ENCODE measurements at regions not wholly inside any gene's neighbourhood (a gene's known extent, or its start where the extent isn't known, plus 50 kb on each side); places are given as distances from the start of the nearest gene placed in this dataset.

DNA sequence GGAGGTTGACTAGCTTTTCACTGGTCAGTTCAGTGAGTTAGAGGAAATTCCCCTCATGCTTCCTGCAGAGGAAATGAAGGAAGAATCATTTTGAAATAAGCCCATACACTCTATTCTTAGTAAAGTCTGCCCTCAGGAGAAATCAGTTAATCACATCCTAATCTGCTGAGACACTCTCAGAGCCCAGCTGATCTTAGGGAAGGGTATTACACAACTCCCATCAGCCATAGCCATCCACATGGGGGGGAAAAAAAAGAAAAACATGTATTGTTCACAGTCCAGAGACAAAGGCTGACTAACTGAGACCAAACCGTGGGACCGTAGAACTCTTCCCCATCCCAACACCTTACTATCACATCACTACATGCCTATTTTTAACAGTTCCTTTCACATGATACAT lies 722.3 kb downstream of the CDH8 start:
- no peak for DNase-seq

- no peak for DNase-seq
Measured at GRCh38 chr16:61309386-61309785, 726.9 kb downstream of the CDH8 start.

- DNase-seq = no peak
Measured at GRCh38 chr16:61306204-61306603, 730.0 kb downstream of the CDH8 start.

DNA sequence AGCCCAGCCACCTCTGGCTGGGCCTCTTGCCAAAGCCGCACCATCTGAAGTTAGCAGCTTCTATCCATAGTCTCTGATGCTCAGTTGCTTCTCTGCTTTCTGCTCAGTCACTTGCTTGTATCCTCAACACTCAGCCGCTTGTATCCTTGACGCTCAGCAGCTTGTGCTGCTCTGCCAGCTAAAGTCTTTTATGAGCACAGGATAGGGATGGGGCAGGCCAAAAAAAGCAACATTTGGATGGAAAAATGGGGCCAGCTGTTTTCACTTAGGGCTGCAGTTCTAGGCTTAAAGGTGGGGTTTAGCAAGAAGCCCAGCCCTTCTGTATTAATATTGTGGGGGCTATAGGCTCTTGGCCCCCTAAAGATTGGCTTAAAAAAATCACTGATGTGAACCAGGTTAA lies 739.4 kb downstream of the CDH8 start:
- no peak for DNase-seq

- no peak for DNase-seq
Measured at GRCh38 chr16:61296305-61296704, 739.9 kb downstream of the CDH8 start.

DNA sequence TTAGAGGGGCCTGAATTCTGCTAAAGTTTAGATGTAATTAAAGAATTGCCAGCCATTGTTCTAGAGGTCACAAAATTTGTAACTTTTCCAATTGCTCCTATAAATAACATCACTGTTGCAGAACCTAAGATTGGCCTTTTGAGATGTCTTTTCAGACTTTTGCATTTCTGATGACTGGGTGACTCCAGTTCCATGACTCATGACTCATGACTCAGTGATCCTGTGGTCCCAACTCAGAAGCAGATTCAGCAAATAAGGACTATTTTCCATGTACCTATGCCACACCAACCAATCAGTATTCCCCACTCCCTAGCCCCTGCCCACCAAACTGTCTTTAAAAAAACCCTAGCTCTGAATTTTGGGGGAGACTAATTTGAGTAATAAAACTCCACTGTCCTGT lies 740.9 kb downstream of the CDH8 start:
- no peak for DNase-seq

DNA sequence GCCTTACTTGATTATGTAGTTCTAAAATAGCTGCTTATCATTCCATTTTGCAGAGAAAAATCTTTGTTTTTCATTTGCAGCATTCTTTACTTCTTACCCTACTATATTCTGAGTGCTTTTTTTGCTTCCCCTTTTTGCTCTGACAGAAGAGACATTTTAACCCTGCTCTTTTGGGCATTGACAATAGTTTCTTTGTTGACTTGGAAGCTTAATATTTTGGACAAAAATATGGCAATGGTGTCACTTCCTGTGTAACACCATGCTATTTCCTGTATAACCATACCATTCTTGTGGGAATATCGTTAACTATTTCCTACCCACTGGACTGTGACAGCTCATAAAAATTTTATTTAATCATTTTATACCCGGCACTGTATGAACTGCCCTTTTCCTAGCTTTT lies 747.1 kb downstream of the CDH8 start:
- no peak for DNase-seq

- DNase-seq = no peak
Measured at GRCh38 chr16:61277849-61278248, 758.4 kb downstream of the CDH8 start.

GRCh38 chr16:61274211-61274610 lies 762.0 kb downstream of the CDH8 start:
- DNase-seq = no peak

GRCh38 chr16:61270726-61271125 lies 765.5 kb downstream of the CDH8 start:
- no peak for DNase-seq

DNA sequence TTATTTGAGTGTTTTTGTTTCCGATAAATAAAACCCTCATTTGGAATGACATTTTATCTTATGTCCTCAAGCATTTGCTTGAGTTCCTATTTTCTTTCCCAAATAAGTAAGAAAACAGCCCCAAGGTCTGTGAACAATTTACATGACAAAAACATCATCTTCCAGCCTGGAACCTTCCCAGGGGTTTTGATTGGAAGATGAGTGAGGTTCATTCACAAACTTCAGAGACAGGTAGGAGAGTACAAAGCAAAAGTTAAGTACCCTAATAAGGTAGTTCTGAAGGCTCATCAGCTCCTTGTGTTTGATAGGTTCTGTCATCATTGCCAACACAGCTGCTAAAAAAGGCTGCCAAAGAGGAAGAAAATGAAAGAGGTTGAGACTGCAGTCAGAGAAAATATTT lies 772.8 kb downstream of the CDH8 start:
- no peak for DNase-seq

DNA sequence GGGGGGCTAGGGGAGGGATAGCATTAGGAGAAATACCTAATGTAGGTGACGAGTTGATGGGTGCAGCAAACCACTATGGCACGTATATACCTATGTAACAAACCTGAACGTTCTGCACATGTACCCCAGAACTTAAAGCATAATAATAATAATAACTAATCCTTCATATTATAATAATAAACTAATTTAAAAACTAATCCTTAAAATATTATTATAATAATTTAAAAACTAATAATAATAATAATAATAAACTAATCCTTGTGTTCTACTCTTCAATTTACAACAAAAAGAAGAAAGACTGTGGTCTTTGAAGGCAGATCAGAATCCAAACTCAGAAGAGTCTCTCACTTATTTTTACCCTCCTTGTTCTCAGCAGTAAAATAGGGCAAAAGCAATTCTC lies 774.9 kb downstream of the CDH8 start:
- DNase-seq = no peak

GRCh38 chr16:61246592-61246991 lies 789.6 kb downstream of the CDH8 start:
- no peak for DNase-seq

DNA sequence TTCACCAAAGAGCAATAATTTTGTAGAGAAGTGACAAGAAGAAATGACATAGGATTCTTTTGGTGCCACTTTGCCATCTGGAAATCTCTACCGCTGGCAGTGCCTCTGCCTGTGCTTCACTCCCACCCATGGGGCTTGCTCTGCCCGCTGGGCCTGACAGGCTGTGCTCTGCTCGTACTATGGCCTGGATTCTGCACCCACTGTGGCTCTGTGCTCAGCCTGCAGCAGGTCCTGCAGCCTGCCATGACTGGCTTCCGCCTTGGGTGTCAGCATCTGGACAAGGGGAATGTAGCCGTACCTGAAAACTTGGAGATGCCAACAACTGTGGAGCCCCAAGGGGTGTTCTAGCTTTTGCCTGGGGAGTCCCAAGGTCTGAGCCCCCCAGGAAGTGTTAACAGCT lies 792.3 kb downstream of the CDH8 start:
- no peak for DNase-seq

DNA sequence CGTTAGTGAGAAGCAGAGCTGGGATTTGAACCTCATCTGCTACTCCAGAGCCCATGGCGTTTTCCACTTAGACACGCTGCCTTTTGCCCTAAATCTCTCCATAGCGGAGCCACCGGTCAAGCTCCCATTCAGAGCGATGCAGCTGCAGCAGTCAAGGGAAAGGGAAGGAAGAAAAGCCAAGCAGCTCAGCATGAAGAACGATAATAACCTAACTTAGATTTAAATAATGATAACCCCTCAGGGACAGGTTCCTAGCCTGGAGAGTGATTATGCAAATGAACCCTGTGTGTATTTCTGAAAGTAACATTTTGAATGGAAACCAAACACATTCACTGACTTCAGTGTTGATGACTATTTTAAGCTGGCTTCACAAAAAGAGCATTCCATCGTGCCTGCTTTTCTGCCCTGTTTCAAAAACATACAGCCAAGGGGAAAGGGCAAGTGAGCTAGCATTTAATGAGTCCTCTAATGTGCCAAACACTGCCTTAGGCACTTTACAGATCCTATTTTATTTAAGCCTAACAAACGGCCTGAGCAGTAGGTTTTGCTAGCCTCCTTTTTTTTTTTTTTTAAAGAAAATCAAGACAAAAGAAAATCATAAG lies 798.3 kb downstream of the CDH8 start:
- DNase-seq = no peak

DNA sequence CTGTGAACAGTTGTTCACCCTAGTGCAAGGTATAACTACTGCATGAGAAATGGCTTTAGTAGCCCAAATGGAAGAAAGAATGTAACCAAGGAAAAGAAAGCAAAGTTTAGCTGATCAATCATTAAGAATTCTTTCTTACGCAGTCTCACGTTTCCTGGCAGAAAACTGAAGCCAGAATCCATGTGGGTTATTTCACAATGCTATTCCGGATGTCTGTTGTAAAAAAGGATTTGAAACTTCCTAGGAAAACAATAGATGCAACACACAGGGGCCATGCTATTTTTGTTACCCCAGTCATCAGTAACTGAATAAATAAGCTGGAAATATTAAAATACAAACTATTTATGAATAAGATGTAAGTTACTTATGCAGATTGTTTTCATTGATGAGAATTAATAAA lies 802.5 kb downstream of the CDH8 start:
- DNase-seq = no peak

DNA sequence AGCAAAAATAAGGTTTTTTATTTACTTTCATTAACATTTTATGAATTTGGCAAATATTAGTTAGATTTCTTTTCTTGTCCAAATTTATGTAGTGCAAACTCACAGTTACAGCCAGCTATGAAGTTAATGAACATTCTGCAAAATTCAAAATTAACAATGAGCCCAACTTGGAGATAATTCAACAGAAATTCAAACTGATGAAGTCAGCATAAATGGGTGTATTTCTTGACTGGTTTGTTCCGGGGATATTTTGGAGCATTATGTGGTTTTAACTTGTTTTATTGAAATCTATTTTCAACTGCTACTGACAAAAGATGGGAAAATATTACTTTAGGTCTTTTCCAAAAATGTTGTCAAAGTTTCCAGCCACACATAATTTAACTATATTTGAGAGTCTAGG lies 807.9 kb downstream of the CDH8 start:
- DNase-seq = no peak

- no peak for DNase-seq
Measured at GRCh38 chr16:61215605-61216004, 820.6 kb downstream of the CDH8 start.

DNA sequence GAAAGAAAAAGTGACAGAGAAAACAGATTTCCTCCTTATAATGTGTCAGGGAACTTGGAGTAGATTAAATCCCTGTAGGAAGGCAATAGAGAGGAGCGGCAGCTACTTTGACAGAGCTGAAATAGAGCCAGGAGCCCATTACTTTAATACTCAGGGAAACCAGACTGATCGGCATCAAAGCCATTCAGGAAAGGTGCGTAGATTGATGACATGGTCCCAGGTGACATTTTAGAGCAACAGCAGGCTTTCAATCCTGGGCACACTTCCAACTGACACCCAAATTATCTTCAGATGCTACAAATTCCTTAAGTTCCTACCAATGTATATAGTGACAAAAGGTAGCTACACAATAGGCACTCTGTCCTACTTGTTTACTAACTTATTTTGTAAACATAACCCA lies 821.5 kb downstream of the CDH8 start:
- DNase-seq = no peak

DNA sequence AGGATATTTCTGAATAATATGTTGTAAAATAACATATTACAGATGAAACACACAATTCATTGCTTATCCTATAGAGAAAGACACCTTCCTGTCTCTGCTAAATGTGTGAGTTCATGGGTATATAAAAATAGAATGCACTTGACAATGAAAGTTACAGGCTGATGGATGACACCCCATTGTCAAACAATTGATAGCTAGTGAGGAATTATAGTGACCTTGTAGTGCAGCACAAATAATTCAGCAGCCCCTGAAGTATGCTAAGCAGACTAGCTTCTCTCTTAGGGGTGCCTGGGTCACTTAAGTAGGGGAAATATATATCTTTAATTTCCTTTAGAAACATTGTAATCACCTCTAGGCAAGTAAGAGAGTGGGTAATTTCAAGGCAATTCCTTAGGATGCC lies 826.2 kb downstream of the CDH8 start:
- no peak for DNase-seq

- no peak for DNase-seq
Measured at GRCh38 chr16:61195006-61195405, 841.2 kb downstream of the CDH8 start.

GRCh38 chr16:61194573-61194972 lies 841.7 kb downstream of the CDH8 start:
- DNase-seq = no peak

- no peak for DNase-seq
Measured at GRCh38 chr16:61182391-61182790, 853.8 kb downstream of the CDH8 start.

DNA sequence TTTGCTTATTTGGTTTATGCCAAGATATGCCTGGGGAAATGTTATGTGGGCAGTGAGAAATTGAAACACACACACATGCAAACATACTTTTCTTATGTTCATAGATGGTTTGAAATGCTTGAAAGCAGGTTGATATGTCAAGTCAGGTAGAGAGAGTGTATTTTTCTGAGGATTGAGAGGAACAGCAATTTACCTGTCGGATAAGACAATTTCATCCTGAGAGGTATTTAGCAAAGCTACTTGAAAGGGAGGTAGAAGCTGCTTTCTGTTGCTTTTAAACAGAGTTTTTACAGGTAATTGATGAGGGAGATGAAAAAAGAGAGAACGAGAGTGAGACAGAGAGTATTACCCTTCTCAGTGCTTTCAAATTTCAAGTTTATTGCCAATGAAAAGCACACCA lies 854.3 kb downstream of the CDH8 start:
- no peak for DNase-seq

DNA sequence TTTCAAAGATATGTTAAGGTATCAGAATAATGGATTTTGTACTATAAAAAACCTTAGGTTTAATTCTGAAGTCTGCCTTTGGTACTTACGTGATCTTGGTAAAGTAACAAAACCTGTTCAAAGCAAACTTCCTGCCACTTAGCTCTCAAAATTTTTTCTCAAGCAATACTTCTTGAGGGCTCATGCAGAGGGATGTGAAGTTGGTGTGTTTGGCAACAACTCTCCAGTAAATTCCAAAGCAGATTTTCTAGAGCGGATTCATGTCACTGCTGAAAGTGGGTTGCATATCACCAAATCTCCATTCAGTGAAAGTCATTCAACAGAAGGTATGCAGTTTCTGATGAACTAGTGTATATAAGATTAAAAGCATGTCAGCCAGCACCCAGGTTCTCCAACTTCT lies 856.7 kb downstream of the CDH8 start:
- DNase-seq = no peak

GRCh38 chr16:61165797-61166196 lies 870.4 kb downstream of the CDH8 start:
- DNase-seq = no peak
